GM18909 (cell line): ENCODE measurements at regions not wholly inside any gene's neighbourhood (a gene's known extent, or its start where the extent isn't known, plus 50 kb on each side); places are given as distances from the start of the nearest gene placed in this dataset.
A peak's percentile ranks its signal among the peaks of the same experiment; 100 is the strongest.
"Not testable (repeated sequence)": the region's sequence is repeated elsewhere in the genome, so short reads cannot be mapped to it uniquely, and the experiment has no call there.

Experiments
- ATAC-seq: cut with Tn5 transposase; IDR thresholded peaks from one replicate; pipeline ENCODE4 v1.9.1; 2021; ENCODE audit warnings: mild to moderate bottlenecking; ENCODE audit not compliant: unreplicated experiment, poor library complexity

DNA sequence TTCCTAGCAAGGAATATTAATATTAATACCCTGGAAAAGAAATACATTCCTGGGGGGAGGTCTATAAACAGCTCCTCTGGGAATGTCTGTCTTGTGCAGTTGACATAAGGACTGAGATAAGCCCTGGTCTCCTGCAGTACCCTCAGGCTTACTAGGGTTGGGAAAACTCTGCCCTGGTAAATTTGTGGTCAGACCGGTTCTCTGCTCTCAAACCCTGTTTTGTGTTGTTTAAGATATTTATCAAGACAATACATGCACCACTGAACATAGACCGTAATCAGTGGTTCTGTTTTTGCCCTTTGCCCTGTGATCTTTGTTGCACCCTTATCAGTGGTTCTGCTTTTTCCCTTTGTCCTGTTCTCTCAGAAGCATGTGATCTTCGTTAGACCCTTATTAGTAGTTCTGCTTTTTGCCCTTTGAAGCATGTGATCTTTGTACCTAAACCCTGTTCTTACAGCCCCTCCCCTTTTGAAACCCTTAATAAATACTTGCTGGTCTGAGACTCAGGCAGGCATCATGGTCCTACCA lies 112.3 kb upstream of the CRBN start:
- not testable (repeated sequence) for ATAC-seq

DNA sequence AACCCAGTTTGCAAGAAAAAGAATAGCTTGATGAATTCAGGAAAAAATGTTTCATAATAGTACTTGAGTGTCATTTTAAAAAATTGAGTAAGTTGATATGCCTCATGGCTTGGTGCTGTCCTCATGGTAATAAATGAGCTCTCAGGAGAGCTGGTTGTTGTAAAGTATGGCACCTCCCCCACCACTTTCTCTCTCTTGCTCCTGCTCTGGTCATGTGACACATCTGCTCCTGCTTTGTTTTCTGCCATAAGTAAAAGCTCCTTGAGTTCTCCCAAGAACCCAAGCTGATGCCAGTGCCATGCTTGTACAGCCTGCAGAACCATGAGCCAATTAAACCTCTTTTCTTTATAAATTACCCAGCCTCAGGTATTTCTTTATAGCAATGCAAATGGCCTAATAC lies 108.8 kb upstream of the CRBN start:
- ATAC-seq: no peak

DNA sequence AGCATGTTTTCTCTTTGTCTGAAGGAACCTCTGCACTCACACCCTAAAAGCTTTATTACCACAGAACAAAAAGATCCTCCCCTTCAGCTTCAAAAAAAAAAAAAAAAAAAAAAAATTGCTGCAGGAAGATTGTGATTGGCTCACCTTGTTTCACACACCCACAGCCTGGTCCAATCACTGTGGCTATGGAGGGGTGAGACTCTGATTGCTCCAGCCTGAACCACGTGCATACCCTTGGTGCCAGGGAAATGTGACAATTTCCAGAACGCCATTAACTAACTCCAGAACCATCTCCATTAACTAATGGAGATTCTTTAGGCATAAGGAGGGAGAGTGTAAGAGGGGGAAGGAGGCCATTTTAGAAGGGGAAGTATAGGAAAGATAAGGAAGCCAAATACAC lies 106.5 kb upstream of the CRBN start:
- no peak for ATAC-seq

DNA sequence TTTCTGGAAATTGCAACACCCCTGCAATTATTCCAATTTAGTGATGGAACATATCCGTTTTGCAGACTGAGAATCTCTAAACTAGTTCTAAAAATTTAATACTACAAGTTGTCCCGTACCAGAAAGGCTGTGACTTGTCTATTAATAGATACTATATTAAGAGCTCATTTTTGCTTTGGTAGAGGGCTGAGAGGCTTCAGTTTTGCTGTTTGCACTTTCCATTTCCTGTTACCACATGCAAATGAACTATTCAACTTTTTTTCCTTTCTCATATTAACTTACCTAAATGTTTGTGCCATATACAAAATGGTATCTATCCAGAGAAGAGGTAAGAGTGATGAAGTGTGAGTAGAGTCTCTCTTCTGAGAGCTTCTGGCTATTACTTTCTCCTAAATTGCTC lies 101.5 kb upstream of the CRBN start:
- peak; percentile 70 for ATAC-seq

DNA sequence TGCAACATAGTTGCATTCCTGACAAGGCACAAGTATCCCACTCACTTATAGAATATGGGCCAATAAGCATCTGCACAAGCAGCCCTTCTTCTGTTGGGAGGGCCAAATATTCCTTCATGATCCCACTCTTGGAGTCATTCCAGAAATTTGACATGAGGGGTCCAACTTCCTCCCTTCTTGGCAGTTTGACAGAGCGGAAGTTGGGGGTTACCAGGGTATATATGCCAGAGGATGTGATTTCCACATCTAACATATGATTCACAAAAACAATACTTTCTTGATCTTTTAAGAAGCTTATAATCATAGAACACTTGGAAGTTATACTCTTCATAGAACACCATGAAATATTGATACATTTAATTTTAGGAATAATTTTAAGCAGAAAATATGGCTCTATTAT lies 100.9 kb upstream of the CRBN start:
- ATAC-seq: no peak

DNA sequence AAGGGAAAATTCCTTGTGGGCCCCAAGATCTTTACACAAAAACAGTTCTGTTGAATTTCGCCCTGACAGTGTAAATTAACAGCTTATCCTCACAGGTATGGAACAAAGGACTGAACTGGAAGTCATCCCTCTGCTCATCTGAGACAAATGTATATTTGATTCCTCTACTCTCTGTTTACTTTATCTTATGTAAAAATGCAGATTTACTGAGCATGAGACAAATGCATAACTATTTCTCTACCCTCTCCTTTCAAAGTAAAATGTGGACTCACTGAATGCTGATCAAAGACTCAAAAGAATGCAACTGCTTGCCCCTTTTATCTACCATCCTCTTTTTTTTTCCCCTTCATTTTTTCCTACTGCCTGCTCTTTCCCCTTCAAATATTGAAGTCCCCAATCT lies 98.6 kb upstream of the CRBN start:
- no peak for ATAC-seq

DNA sequence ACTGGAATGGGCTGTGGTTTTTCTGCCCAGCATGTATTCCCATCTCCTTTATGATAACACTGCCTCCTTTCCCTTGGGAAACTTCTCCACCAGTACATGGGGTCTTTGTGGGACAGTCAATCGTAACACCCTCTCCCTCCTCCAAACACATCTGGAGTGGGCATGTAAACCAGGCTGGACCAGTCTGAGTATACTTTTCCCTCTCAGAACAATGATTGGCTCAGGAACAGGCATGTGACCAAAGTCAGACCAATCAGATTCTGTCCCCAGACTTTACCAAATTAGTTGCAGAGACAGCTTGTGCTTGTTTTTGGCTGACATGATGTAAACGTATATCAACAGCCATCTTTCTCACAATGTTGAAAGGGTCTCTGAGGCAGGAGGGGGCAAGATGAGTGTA lies 97.1 kb upstream of the CRBN start:
- ATAC-seq: no peak

DNA sequence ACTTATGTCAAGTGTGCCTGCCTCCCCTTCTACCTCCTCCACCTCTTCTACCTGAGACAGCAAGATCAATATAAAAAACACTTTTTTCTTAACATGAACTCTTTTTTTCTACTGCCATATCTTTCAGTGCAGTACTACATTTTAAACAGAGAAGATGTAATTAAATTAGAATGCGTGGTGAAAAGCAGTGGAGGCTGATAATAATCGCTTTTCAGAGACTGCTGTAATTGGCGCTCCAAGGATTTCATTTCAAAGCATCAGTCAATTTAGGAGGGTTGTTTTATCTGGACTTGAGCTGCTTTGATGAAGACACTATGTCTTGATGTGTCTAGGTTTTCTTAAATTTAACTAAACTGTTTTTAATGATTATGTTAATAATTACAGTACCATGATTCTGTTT lies 85.3 kb upstream of the CRBN start:
- ATAC-seq: no peak

DNA sequence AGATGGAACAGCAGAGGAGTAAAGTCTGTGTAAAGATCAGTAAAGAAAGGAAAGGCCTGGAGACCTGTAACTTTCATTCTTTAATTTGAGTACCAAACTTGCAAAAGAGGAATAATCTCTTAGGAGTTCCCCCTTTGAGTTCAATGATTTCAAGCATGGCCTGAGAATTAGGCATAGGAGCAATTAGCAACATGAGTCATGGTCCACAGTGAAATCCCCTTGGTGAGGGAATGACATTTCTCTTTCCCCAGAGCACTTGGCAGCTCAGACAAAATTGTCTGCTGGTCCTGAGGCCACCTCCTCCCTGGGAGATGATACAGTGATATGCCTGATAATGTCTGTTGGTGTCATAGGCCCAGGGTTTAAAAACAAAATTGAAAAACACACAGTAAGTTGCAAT lies 81.4 kb upstream of the CRBN start:
- ATAC-seq: no peak

DNA sequence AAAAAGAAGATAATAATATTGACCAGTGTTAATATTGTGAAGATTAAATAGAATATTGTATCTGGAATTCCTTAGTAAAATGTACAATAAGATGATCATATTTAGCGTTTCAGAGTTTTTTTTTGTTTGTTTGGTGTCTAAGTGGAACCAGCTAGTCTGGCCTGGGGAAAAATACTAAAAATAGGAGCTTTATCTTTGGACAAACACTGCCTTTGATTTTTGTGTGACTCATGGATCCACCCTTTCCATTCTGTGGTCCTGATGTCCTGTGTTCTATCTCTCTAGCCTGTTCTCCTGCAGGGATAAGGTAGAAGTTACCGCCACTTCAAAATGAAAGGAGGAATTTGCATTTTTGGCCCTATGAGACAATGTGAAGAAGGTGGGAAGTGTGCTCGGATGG lies 79.7 kb upstream of the CRBN start:
- no peak for ATAC-seq

DNA sequence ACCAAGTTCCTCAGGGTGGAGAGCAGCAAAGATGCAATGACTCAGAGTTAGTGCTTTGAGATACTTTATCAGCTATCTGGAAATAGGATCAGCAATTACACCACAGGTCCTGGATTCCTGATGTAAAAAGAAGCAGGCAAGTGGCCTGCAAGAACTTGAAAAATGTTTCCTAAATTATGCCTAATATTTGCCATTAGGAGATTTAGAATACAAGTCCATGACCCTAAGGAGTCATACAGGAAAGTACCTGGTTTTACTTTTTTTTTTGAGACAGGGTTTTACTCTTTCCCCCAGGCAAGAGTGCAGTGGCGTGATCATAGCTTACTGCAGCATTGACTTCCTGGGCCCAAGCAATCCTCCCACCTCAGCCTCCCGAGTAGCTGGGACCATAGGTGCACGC lies 78.8 kb upstream of the CRBN start:
- ATAC-seq: no peak

DNA sequence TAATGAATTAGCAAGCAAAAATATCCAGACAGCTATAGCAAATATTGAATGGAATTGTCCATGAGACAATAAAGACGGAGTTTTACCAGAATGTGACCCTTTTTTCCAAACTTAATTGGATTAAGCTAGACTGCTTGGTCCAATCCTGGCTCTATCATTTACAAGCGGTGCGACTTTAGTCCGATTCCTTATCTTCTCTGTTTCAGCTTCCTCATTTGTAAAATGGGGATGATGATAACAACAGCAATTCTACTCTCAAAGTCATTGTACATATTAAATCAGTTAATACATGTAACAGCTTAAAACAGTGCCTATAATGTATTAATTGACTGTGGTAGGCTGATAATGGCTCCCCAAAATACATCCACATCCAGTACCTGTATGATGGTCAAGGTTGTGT lies 62.1 kb upstream of the CRBN start:
- no peak for ATAC-seq

DNA sequence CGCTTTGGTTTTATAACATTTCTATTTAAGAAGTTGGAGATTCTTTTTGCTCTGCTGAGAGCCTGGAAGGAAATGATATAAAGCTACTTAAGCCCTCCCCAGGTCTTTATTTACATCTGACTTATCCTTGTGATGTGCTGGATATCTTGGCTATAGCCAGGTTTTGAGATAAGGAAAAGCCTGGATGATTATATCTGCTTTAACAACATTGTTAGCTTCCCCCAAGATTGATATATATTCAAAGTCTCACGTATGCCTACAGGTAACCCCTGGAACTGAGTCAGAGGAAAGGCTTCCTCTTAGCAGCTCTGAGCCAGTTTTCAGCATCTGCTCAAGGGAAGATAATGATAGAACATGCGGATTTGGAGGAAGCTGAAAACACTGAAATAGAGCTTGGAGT lies 61.5 kb upstream of the CRBN start:
- no peak for ATAC-seq

DNA sequence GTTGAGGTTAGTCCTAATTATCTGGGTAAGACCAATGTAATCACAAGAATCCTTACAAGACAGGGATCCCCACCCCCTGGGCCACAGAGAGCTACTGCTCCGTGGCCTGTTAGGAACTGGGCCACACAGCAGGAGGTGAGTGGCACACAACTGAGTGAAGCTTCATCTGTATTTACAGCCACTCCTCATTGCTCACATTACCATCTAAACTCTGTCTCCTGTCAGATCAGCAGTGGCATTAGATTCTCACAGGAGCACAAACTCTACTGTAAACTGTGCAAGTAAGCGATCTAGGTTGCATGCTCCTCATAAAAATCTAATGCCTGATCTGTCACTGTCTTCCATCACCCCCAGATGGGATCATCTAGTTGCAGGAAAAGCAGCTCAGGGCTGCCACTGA lies 58.5 kb upstream of the CRBN start:
- ATAC-seq: no peak

DNA sequence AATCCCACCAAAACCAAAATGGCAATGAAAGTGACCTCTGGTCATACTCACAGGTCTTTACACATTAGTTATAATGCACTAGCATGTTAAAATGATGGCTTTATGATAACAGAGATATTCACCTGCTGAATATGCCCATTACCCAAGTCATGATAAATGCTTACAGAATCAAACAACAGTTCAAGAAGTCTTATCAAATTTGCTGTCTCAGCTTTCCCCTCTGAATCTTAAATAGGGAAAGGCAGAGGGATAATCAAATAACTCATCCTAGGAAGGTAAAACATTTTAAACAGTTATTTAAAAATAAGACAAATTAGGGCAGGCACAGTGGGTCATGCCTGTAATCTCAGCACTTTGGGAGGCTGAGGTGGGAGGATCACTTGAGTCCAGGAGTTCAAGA lies 52.8 kb upstream of the CRBN start:
- ATAC-seq: no peak
